Inflammatory macrophage treated with lipopolysaccharide for 4 hours (primary cell): ENCODE measurements at regions not wholly inside any gene's neighbourhood (a gene's known extent, or its start where the extent isn't known, plus 50 kb on each side); places are given as distances from the start of the nearest gene placed in this dataset.
"Not testable (repeated sequence)": the region's sequence is repeated elsewhere in the genome, so short reads cannot be mapped to it uniquely, and the experiment has no call there.

ENCODE experiments used
- DNase-seq: peaks from one replicate; pipeline ENCODE4 v3.0.0-alpha.2; 2020

- no peak for DNase-seq
Observed at GRCh38 chrX:13420545-13421183, 100.8 kb upstream of the ATXN3L start.

- no peak for DNase-seq
Observed at GRCh38 chrX:13419918-13420317, 100.1 kb upstream of the ATXN3L start.

GRCh38 chrX:13419276-13419675 lies 99.4 kb upstream of the ATXN3L start:
- no peak for DNase-seq

GRCh38 chrX:13418126-13419097 lies 98.6 kb upstream of the ATXN3L start:
- DNase-seq = no peak

GRCh38 chrX:13415509-13415908 lies 95.7 kb upstream of the ATXN3L start:
- no peak for DNase-seq

GRCh38 chrX:13414006-13414647 lies 94.3 kb upstream of the ATXN3L start:
- DNase-seq = no peak

GRCh38 chrX:13412208-13412600 lies 92.4 kb upstream of the ATXN3L start:
- DNase-seq = no peak

GRCh38 chrX:13411496-13412207 lies 91.8 kb upstream of the ATXN3L start:
- no peak for DNase-seq

GRCh38 chrX:13408599-13408998 lies 88.7 kb upstream of the ATXN3L start:
- not testable (repeated sequence) for DNase-seq

- DNase-seq = not testable (repeated sequence)
Observed at GRCh38 chrX:13404777-13405176, 84.9 kb upstream of the ATXN3L start.

- DNase-seq = no peak
Observed at GRCh38 chrX:13404364-13404763, 84.5 kb upstream of the ATXN3L start.

- no peak for DNase-seq
Observed at GRCh38 chrX:13401724-13402123, 81.9 kb upstream of the ATXN3L start.

GRCh38 chrX:13398839-13399238 lies 79.0 kb upstream of the ATXN3L start:
- no peak for DNase-seq

GRCh38 chrX:13397878-13398818 lies 78.3 kb upstream of the ATXN3L start:
- no peak for DNase-seq

GRCh38 chrX:13396924-13397323 lies 77.1 kb upstream of the ATXN3L start:
- DNase-seq = peak; percentile 17

- no peak for DNase-seq
Observed at GRCh38 chrX:13389501-13389900, 69.6 kb upstream of the ATXN3L start.

- peak; percentile 86 for DNase-seq
Observed at GRCh38 chrX:13387666-13388494, 68.0 kb upstream of the ATXN3L start.

- DNase-seq = no peak
Observed at GRCh38 chrX:13386636-13387035, 66.8 kb upstream of the ATXN3L start.

- no peak for DNase-seq
Observed at GRCh38 chrX:13386092-13386491, 66.2 kb upstream of the ATXN3L start.

GRCh38 chrX:13383907-13384306 lies 64.1 kb upstream of the ATXN3L start:
- DNase-seq = no peak

GRCh38 chrX:13381514-13381913 lies 61.7 kb upstream of the ATXN3L start:
- no peak for DNase-seq
